ENCODE measurements at regions not wholly inside any gene's neighbourhood (a gene's known extent, or its start where the extent isn't known, plus 50 kb on each side); places are given as distances from the start of the nearest gene placed in this dataset.

DNA sequence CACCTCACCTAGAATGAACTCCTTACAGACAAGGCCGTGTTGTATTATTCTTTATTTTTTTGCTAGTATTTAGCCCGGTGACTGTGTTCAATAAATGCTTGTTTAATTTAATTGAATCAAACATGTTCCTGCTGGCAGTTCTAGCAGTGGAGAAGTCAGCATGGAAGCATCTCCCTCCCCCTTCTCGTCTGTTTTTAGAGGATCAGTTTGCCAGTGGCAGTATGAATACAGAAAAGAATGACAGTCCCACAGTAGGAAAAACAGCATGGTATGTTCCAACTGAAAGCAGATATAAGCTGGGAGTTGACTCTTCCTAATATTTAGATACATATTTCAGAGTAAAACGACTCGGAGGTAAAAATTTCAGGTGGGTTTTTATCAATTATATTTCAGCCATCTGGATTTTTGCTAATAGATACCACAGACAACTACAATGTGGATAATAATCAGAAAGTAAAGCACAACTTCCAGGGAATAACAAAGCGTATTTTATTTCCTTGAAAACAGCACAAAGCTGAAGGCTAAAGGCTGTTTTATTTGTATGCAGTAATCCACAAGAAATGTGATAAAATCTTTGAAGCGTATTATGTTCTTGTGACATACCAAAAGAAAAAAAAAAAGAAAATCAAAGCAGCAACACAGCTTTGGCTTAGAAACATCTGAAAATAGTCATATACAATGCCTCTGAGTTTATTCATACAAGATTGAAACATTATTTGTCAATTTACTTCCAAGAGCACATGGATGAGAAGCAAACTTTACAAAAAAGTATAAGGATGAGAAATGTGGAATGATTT is 244.5 kb upstream of the KCNMB2 start:
- TF ChIP-seq EP300 (IDR thresholded peaks at IDR 0.05) (no peak), POLR2A (IDR thresholded peaks at IDR 0.05) (no peak), POLR2AphosphoS5 (IDR thresholded peaks at IDR 0.05) (no peak), CTCF (IDR thresholded peaks at IDR 0.05) (no peak)
- peaks cover 0 to 19% (median 12%) of the 10 kb centered on the region in 4 donors for H3K4me1 ChIP-seq
- no peaks in the 10 kb centered on the region for H3K36me3 ChIP-seq
- intact Hi-C loops (cut with DNase I): no loop called here
- H3K27ac ChIP-seq: no peak overlapping the region
- no peaks in the 10 kb centered on the region for H3K9me3 ChIP-seq
- no peaks in the 10 kb centered on the region for H3K27me3 ChIP-seq
- no peak for DNase-seq
- 83 to 84% methylated on average over 7 of the region's 7 CpGs for WGBS, 2 donors
- H3K4me3 ChIP-seq: no peak overlapping the region

- no peak for DNase-seq
- Histone ChIP-seq H3K4me3 (no peak overlapping the region), H3K27ac (no peak overlapping the region), H3K9me3 (no peaks in the 10 kb centered on the region), H3K4me1 (peaks cover 0 to 4% (median under 1%) of the 10 kb centered on the region in 4 donors), H3K36me3 (no peaks in the 10 kb centered on the region), H3K27me3 (no peaks in the 10 kb centered on the region)
- 92 to 99% methylated on average over 2 of the region's 2 CpGs for WGBS, 2 donors
- TF ChIP-seq CTCF (IDR thresholded peaks at IDR 0.05): no peak
- no peak for TF ChIP-seq EP300 (IDR thresholded peaks at IDR 0.05)
- TF ChIP-seq POLR2AphosphoS5 (IDR thresholded peaks at IDR 0.05): peak in 2 of 4 donors; percentile 11 to 17
- intact Hi-C loops (cut with DNase I): no loop called here
Observed at GRCh38 chr3:178295292-178295912, 240.8 kb upstream of the KCNMB2 start.

DNA sequence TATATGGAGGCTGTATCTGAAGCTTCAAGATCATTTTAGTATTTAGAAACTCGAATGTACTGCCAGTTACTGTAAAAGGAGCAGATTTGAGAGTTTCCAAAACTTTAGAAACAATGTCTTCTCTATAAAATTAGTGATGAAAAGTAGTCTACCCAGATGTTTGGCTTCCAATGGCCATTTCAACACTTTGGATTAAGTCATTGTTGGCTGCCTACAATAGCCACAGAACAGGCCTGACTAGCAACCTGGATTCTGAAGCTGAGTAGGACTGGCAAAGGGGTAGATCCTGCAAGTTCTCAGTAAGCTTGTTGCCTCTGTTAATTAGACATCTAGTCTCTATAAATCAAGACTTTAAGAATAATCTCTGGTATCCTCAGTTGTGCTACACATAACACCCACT is 239.0 kb upstream of the KCNMB2 start:
- no peak for TF ChIP-seq EP300 (IDR thresholded peaks at IDR 0.05)
- no peak for TF ChIP-seq POLR2AphosphoS5 (IDR thresholded peaks at IDR 0.05)
- TF ChIP-seq POLR2A (IDR thresholded peaks at IDR 0.05): no peak
- no peak for TF ChIP-seq CTCF (IDR thresholded peaks at IDR 0.05)
- Histone ChIP-seq H3K4me1 (peaks cover 0 to 4% (median 0%) of the 10 kb centered on the region in 4 donors), H3K27me3 (no peaks in the 10 kb centered on the region), H3K27ac (no peak overlapping the region), H3K4me3 (no peak overlapping the region), H3K36me3 (no peaks in the 10 kb centered on the region), H3K9me3 (no peaks in the 10 kb centered on the region)
- intact Hi-C loops (cut with DNase I): no loop called here
- 82% methylated on average over 1 of the region's 1 CpG for WGBS, 2 donors
- no peak for DNase-seq

GRCh38 chr3:178297740-178298139 is 238.5 kb upstream of the KCNMB2 start:
- TF ChIP-seq CTCF (IDR thresholded peaks at IDR 0.05) (no peak), POLR2AphosphoS5 (IDR thresholded peaks at IDR 0.05) (no peak), POLR2A (IDR thresholded peaks at IDR 0.05) (no peak), EP300 (IDR thresholded peaks at IDR 0.05) (no peak)

More at GRCh38 chr3:178297740-178298139, 238.5 kb upstream of the KCNMB2 start:
- no peaks in the 10 kb centered on the region for H3K36me3 ChIP-seq
- no peak overlapping the region for H3K27ac ChIP-seq
- DNase-seq: no peak
- H3K4me3 ChIP-seq: no peak overlapping the region
- 93% methylated on average over 8 of the region's 8 CpGs for WGBS, 2 donors
- no peaks in the 10 kb centered on the region for H3K27me3 ChIP-seq
- H3K4me1 ChIP-seq: peaks cover 0 to 4% (median 0%) of the 10 kb centered on the region in 4 donors
- intact Hi-C loops (cut with DNase I): no loop called here
- no peaks in the 10 kb centered on the region for H3K9me3 ChIP-seq
